GM12875 (cell line): ENCODE measurements at regions not wholly inside any gene's neighbourhood (a gene's known extent, or its start where the extent isn't known, plus 50 kb on each side); places are given as distances from the start of the nearest gene placed in this dataset.

Experiments used
- H3K4me3 ChIP-seq: one replicate; pipeline ENCODE4 v1.5.1; 2011; ENCODE audit warnings: low read depth, low read length, control low read depth
- TF ChIP-seq, protein P1 (sequence below): IDR thresholded peaks from 2 replicates; pipeline ENCODE4 v1.5.1; 2011; ENCODE audit warnings: low read depth, mild to moderate bottlenecking, control low read depth, inconsistent platforms, low read length, moderate library complexity, borderline replicate concordance; ENCODE audit not compliant: insufficient read depth

DNA sequence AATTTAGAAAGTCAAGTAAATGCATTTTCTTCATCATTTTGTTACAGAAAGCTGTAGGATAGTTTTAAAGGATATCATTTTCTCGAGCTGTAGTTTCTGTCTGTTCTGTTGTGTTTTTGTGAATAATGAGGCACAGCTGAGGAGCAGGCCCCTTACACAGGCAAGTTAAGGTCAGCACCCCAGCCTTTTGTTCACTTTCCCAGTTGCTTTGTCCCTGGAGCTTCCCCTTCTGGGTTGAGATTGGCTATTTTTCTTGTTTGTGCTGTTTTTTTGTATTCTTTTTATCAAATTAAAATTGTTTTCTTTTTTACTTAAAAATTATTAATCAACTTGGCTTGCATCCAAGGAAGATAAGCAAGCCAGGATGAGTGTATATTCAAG lies 213.8 kb upstream of the ACTBL2 start:
- H3K4me3 ChIP-seq: no peak overlapping the region
- TF ChIP-seq, protein P1, sequence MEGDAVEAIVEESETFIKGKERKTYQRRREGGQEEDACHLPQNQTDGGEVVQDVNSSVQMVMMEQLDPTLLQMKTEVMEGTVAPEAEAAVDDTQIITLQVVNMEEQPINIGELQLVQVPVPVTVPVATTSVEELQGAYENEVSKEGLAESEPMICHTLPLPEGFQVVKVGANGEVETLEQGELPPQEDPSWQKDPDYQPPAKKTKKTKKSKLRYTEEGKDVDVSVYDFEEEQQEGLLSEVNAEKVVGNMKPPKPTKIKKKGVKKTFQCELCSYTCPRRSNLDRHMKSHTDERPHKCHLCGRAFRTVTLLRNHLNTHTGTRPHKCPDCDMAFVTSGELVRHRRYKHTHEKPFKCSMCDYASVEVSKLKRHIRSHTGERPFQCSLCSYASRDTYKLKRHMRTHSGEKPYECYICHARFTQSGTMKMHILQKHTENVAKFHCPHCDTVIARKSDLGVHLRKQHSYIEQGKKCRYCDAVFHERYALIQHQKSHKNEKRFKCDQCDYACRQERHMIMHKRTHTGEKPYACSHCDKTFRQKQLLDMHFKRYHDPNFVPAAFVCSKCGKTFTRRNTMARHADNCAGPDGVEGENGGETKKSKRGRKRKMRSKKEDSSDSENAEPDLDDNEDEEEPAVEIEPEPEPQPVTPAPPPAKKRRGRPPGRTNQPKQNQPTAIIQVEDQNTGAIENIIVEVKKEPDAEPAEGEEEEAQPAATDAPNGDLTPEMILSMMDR: no peak

DNA sequence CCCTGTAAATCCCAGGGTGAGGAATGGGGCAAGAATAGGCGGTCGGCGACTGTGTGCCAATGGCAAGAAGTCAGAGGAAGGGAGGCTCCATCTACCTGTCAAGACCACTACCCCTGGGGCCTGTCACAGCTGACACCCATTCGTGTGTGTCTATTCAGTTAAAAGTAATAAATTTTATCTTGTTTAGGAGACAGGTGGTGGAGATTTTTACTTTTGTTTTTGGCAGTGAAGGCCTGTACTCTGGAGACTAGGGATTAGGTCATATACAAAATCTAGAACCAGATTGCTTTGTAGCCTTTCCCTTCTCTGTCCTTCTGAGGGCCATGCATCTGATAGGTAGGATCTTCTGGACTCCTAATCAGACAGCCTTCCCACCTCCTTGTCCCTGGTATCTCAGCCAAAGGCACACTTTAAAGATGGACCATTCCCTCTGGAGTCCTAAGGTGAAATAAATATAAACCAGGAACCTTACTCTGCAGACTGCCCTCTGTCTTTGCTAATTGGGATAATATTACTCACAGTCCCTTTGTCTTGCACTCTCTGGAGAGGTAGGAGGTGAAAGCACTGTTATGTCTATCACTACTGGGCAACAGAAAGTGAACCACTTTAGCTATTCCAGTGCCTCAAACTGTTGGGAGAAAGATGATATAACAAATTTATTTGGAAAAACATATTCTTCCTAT lies 213.2 kb upstream of the ACTBL2 start:
- TF ChIP-seq, protein P1: no peak
- H3K4me3 ChIP-seq: no peak overlapping the region

DNA sequence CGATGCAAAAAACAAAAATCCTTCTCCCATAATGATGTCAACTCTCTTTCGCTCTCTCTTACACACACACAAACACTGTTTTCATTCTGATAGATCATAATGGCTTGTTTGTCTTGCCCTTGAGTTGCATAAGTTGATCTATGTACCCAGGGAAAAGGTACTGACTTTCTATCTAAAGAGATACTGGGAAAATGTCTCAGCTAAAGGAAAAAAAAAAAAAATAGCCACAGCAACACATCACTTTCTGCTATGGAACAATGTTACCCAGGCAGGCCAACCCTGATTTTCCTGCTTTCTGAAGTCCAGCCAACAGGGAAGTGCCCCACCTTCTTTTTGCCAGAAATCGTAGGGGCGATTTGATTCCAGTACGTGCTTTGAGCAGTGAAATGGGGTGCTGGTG lies 212.6 kb upstream of the ACTBL2 start:
- no peak overlapping the region for H3K4me3 ChIP-seq

DNA sequence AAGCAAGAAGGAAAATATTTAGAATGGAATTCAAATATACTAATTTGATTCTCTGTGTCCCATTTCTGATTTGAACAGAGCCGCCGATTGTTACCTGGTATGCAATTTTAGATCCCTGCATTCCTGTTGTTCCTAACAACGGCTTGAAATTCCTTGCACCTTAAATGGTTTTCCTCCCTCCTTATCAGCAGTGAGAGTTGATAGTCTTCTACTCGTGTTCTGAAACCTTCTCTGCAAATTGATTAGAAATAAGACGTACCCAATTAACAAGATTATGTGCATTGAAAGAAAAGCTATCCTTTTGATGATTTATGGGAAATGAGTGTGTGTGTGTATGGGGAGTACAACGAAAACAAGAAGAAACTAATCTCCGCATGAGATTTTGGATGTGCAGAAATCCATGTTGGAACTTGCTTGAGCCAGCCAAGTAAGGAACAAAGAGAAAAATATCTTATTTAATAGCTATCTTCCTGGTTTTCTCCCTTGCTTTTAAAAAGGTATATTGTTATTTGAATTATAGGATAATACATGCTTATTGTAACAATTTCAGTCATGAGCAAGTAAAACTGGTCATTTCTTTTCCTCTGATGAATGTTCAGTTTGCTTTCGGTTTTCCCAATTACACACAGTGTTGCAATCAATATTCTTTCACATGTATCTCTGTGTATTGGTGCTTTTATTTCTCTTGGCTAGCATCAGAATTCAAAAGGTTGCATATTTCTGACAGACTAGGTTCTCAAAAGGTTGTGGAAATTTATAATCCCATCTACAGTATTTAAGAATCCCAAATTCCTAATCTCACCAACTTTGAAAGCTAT lies 211.1 kb upstream of the ACTBL2 start:
- no peak overlapping the region for H3K4me3 ChIP-seq
- TF ChIP-seq, protein P1: no peak

More for the DNA sequence above, 212.6 kb upstream of the ACTBL2 start:
- TF ChIP-seq, protein P1: no peak

DNA sequence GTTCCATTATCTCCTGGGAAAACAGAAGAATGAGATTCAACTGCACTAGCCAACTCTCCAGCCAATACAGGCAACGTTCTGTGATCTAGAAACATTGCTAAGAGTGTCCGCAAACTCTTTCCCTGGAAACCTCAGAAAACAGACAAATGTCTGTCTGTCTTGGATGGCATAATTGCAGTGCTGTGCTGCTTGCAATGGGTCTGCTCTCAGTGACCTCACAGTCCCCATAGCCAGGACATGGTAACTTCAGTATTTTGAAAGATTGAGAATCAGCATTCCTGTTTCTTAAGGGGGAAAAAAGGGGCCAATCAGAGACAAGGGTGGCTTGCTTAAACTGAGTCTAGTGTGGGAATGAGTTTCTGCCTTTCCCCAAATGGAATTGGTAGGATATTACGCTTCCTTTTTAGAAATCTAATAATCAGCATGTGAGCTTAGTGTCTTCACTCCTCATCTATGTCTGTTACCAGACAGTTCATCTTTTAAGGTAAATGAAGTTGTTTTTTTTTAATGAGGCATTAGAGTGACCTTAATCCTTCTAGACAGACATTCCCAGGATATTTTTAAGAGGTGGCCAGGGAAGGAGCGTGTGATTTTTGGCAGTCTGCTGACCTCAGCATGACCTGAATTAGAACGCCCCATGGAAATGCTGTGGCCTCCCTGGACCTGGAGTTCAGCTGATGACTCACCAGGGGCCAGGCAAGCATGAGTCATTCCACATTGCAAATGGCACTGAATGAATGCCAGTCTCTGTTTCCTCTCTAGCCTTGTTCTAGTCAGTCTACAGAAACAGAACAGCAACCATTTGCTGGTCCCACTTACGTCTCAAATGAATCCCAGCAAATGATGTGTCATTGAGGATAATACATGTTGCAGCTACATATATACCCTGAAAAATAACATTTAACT lies 210.2 kb upstream of the ACTBL2 start:
- TF ChIP-seq, protein P1: no peak
- H3K4me3 ChIP-seq: no peak overlapping the region

DNA sequence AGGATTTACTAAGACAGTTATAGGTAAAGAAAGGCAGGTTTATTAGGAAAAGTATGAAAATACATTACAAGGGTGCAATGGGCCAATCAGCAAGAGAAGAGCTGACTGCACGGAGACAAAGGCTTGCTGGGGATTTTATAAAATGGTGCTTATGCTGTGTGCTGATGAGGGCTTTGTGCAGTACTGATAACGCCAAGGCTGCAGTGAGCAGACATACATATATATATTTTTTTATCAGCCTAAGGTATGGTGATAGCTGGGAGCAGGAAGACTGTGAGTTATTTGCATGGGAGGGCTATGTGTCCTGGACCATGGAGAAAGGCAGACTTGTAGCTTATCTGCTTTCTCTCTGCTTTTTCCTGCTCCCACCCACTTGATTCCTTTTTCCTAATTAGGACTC lies 208.1 kb upstream of the ACTBL2 start:
- TF ChIP-seq, protein P1: no peak

More for the DNA sequence above, 208.1 kb upstream of the ACTBL2 start:
- H3K4me3 ChIP-seq: no peak overlapping the region
